22Rv1 (cell line): ENCODE measurements at regions not wholly inside any gene's neighbourhood (a gene's known extent, or its start where the extent isn't known, plus 50 kb on each side); places are given as distances from the start of the nearest gene placed in this dataset.

Source experiments
- H3K27ac ChIP-seq: fragments of 450-650 bp; 2 replicates; pipeline ENCODE4 v1.5.1; 2017
- ZFX ChIP-seq: fragments of 450-650 bp; IDR thresholded peaks from 2 replicates; pipeline ENCODE4 v1.6.1; 2017; ENCODE audit warnings: antibody characterized with exemption, borderline replicate concordance
- TF ChIP-seq, protein P1 (sequence below): fragments of 450-650 bp; IDR thresholded peaks from 2 replicates; pipeline ENCODE4 v1.5.1; 2017; ENCODE audit warnings: mild to moderate bottlenecking

DNA sequence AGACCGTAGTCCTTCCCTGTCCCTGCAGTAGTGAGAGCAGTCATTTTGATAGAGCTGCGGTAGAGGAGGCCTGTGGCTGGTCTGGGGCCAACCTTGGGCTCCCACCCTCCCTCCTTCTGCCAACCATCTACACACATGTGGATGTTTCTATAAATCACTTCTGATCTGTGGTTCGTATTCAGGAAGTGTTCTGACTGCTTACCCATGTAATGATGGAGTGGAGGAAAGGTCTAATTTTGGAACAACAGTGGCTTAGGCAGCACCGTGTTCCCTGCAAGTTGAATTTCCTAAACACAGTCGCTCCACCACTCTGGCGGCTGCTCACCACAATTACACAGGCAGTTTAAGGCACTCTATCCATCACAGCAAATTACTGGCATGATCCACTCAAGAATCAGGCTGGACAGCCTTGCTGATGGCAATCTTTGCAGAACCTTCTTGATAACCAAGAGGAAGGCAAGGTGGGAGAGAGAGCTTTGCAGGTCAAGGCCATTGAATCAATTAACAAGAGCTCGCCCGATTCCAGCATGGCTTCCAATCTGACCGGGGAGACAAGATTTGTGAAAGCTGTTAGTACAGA lies 104.7 kb upstream of the VEPH1 start:
- TF ChIP-seq, protein P1, sequence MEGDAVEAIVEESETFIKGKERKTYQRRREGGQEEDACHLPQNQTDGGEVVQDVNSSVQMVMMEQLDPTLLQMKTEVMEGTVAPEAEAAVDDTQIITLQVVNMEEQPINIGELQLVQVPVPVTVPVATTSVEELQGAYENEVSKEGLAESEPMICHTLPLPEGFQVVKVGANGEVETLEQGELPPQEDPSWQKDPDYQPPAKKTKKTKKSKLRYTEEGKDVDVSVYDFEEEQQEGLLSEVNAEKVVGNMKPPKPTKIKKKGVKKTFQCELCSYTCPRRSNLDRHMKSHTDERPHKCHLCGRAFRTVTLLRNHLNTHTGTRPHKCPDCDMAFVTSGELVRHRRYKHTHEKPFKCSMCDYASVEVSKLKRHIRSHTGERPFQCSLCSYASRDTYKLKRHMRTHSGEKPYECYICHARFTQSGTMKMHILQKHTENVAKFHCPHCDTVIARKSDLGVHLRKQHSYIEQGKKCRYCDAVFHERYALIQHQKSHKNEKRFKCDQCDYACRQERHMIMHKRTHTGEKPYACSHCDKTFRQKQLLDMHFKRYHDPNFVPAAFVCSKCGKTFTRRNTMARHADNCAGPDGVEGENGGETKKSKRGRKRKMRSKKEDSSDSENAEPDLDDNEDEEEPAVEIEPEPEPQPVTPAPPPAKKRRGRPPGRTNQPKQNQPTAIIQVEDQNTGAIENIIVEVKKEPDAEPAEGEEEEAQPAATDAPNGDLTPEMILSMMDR, result no peak
- no peak for TF ChIP-seq ZFX

DNA sequence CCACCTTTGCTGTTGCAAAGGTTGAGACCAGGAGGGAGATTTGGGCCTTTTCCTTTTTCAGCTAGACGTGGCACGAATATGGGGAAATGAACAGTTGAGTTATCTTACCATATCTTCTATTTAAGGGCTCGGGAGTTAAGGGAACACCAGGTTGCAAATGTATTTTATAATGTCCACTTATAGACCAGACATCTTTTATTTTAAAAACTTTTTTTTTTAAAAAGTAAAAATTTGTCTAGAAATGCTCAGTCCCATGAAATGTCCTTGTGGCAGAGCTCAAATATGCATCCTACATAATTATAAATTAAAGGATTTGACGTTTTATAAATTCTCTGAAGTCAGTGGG lies 103.6 kb upstream of the VEPH1 start:
- TF ChIP-seq ZFX, result no peak
- TF ChIP-seq, protein P1, result peak; percentile 71
- no peak overlapping the region for H3K27ac ChIP-seq

More for the DNA sequence above, 104.7 kb upstream of the VEPH1 start:
- no peak overlapping the region for H3K27ac ChIP-seq

GRCh38 chr3:157606011-157606851 lies 103.0 kb upstream of the VEPH1 start:
- no peak overlapping the region for H3K27ac ChIP-seq
- TF ChIP-seq, protein P1, result peak; percentile 96
- TF ChIP-seq ZFX, result no peak

DNA sequence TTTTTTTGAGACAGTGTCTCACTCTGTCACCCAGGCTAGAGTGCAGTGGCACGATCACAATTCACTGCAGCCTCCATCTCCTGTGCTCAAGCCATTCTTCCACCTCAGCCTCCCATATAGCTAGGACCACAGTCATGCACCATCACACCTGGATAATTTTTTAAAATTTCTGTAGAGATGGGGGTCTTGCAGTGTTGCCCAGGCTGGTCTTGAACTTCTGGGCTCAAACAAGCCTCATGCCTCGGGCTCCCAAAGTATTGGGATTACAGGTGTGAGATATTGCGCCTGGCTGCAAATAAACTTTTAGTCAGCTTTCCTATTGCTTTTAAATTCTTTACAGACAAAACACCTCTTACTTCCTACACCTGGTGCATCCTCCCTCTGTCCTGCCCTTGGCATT lies 102.1 kb upstream of the VEPH1 start:
- H3K27ac ChIP-seq, result no peak overlapping the region
- no peak for TF ChIP-seq ZFX
- TF ChIP-seq, protein P1, result no peak

DNA sequence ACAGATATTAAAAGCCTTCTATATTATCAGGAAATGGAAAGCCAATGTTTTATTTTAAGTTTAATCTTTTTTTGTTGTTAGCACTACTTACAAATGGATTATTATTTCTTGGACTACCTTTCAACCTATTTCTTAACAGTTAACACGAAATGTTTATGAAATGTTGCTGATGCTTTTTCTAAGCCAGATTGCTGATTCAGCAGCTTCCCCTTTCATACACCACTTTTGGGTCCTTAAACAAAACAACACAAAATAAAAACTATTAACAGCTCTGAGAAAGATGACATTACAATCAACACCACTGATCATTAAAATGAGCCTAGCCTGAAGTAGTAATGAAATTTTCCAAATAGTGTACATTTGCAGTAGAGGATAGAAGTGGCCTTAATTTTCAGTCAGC lies 99.2 kb upstream of the VEPH1 start:
- no peak overlapping the region for H3K27ac ChIP-seq
- TF ChIP-seq, protein P1, result no peak
- TF ChIP-seq ZFX, result no peak

GRCh38 chr3:157595259-157595658 lies 92.0 kb upstream of the VEPH1 start:
- no peak overlapping the region for H3K27ac ChIP-seq
- no peak for TF ChIP-seq ZFX
- TF ChIP-seq, protein P1, result no peak

GRCh38 chr3:157594413-157594812 lies 91.2 kb upstream of the VEPH1 start:
- TF ChIP-seq, protein P1, result no peak
- no peak for TF ChIP-seq ZFX
- no peak overlapping the region for H3K27ac ChIP-seq
